ENCODE measurements at regions not wholly inside any gene's neighbourhood (a gene's known extent, or its start where the extent isn't known, plus 50 kb on each side); places are given as distances from the start of the nearest gene placed in this dataset.

DNA sequence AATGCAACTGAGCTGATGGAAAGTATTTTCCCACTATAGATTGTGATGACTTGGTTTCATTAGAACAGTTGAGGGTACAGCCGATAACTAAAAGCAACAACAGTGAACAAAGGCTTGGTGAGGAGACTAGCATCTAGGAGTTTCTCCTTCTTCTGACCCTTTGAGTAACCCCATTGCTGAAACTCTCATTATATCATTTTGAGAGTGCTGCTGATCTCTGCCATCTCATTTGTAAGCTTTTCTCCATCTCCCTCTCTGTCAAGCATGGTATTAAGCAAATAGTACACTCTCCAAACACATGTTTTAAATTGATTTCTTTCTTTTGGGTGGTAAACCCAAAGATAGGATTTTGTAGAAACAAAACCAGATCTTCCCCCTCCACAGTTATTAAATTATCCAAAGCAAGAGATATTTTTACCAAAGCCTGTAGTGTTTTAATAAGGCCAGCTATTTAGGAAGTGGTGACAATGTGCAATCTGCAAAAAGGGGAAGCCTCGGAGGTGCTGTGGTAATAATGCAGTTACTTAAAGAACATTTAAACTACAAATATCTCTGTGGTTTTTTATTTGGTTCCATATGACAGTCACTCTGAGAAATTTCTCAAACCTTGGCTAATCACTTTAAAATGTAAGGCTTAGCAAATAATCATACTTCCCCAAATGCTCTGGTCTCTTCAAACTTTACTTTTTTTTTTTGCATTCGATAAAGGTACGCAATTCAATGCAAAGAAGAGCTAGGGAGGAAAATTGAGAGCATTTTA lies 287.5 kb downstream of the HLX start:
- TF ChIP-seq, protein P1, sequence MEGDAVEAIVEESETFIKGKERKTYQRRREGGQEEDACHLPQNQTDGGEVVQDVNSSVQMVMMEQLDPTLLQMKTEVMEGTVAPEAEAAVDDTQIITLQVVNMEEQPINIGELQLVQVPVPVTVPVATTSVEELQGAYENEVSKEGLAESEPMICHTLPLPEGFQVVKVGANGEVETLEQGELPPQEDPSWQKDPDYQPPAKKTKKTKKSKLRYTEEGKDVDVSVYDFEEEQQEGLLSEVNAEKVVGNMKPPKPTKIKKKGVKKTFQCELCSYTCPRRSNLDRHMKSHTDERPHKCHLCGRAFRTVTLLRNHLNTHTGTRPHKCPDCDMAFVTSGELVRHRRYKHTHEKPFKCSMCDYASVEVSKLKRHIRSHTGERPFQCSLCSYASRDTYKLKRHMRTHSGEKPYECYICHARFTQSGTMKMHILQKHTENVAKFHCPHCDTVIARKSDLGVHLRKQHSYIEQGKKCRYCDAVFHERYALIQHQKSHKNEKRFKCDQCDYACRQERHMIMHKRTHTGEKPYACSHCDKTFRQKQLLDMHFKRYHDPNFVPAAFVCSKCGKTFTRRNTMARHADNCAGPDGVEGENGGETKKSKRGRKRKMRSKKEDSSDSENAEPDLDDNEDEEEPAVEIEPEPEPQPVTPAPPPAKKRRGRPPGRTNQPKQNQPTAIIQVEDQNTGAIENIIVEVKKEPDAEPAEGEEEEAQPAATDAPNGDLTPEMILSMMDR (IDR thresholded peaks at IDR 0.05; ENCODE audit: borderline replicate concordance): no peak
- peaks cover 20% of the 10 kb centered on the region for H3K4me1 ChIP-seq
- peak overlapping the region; percentile 28 for H3K27ac ChIP-seq (replicated peaks)
- H3K9me3 ChIP-seq (replicated peaks): peaks cover 11% of the 10 kb centered on the region
- no peaks in the 10 kb centered on the region for H3K27me3 ChIP-seq (ENCODE audit: low read depth)
- no peak overlapping the region for H3K4me3 ChIP-seq
- intact Hi-C loops (cut with micrococcal nuclease): no loop called here
- H3K36me3 ChIP-seq: no peaks in the 10 kb centered on the region
- DNase-seq: no peak

DNA sequence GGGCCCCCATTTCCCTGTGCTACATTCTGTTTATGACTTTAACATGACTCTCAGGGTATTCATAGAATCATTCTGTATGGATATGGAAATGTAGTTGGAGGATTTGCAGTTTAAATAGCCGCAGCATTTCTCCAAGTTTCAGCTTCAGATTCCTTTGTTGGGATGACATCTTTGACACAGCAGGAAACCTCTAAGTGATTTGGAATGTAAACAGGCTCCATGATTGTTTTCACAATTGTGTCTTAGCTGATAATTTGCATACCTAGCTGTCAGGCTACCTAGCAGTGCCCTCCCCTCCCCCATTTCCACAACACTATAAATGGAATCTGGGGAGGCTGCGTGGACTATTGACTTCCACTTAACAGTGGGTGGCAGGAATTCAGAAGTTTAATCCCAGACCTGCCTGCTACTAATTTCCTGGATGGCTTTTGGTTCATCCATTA lies 290.2 kb downstream of the HLX start:
- Histone ChIP-seq H3K9me3 (replicated peaks) (peaks cover 19% of the 10 kb centered on the region), H3K27ac (replicated peaks) (no peak overlapping the region), H3K4me1 (peaks cover 20% of the 10 kb centered on the region), H3K27me3 (ENCODE audit: low read depth) (no peaks in the 10 kb centered on the region), H3K36me3 (no peaks in the 10 kb centered on the region), H3K4me3 (no peak overlapping the region)
- intact Hi-C loops (cut with micrococcal nuclease): no loop called here
- TF ChIP-seq, protein P1 (IDR thresholded peaks at IDR 0.05; ENCODE audit: borderline replicate concordance): no peak
- no peak for DNase-seq

DNA sequence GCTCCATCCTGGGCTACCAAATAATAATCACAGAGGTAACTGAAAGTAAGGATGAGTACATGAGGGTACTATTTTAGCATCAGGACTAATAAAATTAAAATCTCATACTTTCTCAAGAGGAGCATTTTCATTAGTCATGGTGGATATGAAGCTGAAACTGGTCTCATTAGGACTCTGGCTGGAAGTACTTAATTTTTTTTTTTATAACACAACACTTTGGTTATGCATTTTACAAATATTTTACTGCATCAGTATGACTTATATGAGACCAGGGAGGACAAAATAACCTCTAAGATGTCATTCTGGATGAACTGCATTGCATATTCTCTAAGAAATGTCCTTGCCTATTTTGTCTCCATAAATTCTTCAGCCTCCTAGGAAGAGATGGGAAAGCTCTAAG lies 290.9 kb downstream of the HLX start:
- Histone ChIP-seq H3K27ac (replicated peaks) (no peak overlapping the region), H3K36me3 (no peaks in the 10 kb centered on the region), H3K9me3 (replicated peaks) (peaks cover 19% of the 10 kb centered on the region), H3K4me3 (no peak overlapping the region), H3K4me1 (peaks cover 25% of the 10 kb centered on the region), H3K27me3 (ENCODE audit: low read depth) (no peaks in the 10 kb centered on the region)
- intact Hi-C loops (cut with micrococcal nuclease): no loop called here
- TF ChIP-seq, protein P1 (IDR thresholded peaks at IDR 0.05; ENCODE audit: borderline replicate concordance): no peak
- DNase-seq: no peak

DNA sequence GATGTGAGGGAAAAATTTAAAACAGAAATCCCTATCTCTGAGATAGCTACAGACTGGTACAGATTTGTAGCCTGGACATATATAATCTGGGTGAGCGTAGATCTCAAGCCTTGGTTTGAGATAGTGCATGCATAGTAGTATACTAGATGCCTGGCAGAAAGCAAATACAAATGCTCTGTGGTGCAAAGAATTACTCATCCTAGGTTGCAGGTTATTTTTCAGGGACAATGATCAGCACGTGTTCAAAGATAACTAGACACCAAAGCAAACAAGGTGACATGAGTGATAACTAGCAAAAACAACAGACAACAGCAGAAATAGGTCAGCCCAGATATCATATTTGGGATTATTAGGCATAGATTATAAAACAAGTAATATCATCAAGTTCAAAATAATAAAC lies 292.5 kb downstream of the HLX start:
- Histone ChIP-seq H3K36me3 (no peaks in the 10 kb centered on the region), H3K4me1 (peaks cover 16% of the 10 kb centered on the region), H3K4me3 (no peak overlapping the region), H3K27me3 (ENCODE audit: low read depth) (no peaks in the 10 kb centered on the region), H3K9me3 (replicated peaks) (peaks cover 19% of the 10 kb centered on the region), H3K27ac (replicated peaks) (no peak overlapping the region)
- no peak for DNase-seq
- TF ChIP-seq, protein P1 (IDR thresholded peaks at IDR 0.05; ENCODE audit: borderline replicate concordance): no peak
- intact Hi-C loops (cut with micrococcal nuclease): no loop called here

DNA sequence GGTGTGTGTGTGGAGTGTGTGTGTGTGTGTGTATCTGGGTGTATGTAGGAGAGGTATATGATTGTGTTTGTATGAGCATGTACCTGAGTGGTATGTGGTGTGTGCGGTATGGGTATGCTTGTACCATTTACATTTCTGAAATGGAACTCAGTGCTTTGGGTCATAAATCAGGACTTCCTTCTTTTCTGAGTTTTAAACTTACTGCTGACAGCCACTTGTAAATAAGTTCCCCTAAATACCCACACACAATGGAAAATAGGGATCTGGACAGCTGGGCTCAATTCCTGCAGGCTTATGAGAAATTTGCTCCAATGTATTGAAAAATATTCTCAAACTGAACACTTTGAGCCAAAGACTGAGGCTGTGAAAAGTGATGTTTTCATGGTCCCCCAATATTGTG lies 293.6 kb downstream of the HLX start:
- Histone ChIP-seq H3K36me3 (no peaks in the 10 kb centered on the region), H3K27me3 (ENCODE audit: low read depth) (no peaks in the 10 kb centered on the region), H3K4me1 (peaks cover 16% of the 10 kb centered on the region), H3K9me3 (replicated peaks) (peaks cover 19% of the 10 kb centered on the region), H3K4me3 (no peak overlapping the region), H3K27ac (replicated peaks) (no peak overlapping the region)
- no peak for DNase-seq
- intact Hi-C loops (cut with micrococcal nuclease): no loop called here
- TF ChIP-seq, protein P1 (IDR thresholded peaks at IDR 0.05; ENCODE audit: borderline replicate concordance): no peak
